Osteoblast (primary cell): ENCODE measurements at regions not wholly inside any gene's neighbourhood (a gene's known extent, or its start where the extent isn't known, plus 50 kb on each side); places are given as distances from the start of the nearest gene placed in this dataset.

Experiments
- DNase-seq: peaks from one replicate; pipeline ENCODE4 v3.0.0; 2011; ENCODE audit warnings: low spot score, mixed read lengths; ENCODE audit not compliant: insufficient read length; ENCODE audit errors: missing footprints
- H2AFZ ChIP-seq: 2 replicates; pipeline ENCODE4 v1.6.0; 2011; ENCODE audit warnings: mild to moderate bottlenecking, low read length
- H3K27ac ChIP-seq: 2 replicates; pipeline ENCODE4 v1.5.1; 2011; ENCODE audit warnings: mild to moderate bottlenecking, low read depth, low read length, moderate library complexity
- H3K27me3 ChIP-seq: 2 replicates; pipeline ENCODE4 v1.6.0; 2012; ENCODE audit warnings: mild to moderate bottlenecking, control low read depth, inconsistent platforms, low read length, moderate library complexity; ENCODE audit not compliant: insufficient read depth
- H3K36me3 ChIP-seq: 2 replicates; pipeline ENCODE4 v1.5.1; 2011; ENCODE audit warnings: mild to moderate bottlenecking, low read length, control low read depth, moderate library complexity; ENCODE audit not compliant: insufficient read depth
- H3K4me1 ChIP-seq: 2 replicates; pipeline ENCODE4 v1.5.1; 2011; ENCODE audit warnings: mild to moderate bottlenecking, low read length, control low read depth, moderate library complexity; ENCODE audit not compliant: insufficient read depth
- H3K4me2 ChIP-seq: 2 replicates; pipeline ENCODE4 v1.6.0; 2011; ENCODE audit warnings: mild to moderate bottlenecking, low read length; ENCODE audit not compliant: insufficient read depth
- H3K4me3 ChIP-seq: fragments of 200-600 bp; sonication (generic); 3 replicates; pipeline ENCODE4 v1.5.1; 2012; ENCODE audit warnings: mild to moderate bottlenecking, low read length, inconsistent platforms; ENCODE audit not compliant: insufficient read depth
- H3K79me2 ChIP-seq: 2 replicates; pipeline ENCODE4 v1.6.0; 2012; ENCODE audit warnings: mild to moderate bottlenecking, low read length, control low read depth, inconsistent platforms; ENCODE audit not compliant: insufficient read depth
- H3K9me3 ChIP-seq: 2 replicates; pipeline ENCODE4 v1.5.1; 2011; ENCODE audit warnings: low read depth, low read length, control low read depth
- H4K20me1 ChIP-seq: 2 replicates; pipeline ENCODE4 v1.6.0; 2012; ENCODE audit warnings: mild to moderate bottlenecking, low read length, control low read depth; ENCODE audit not compliant: insufficient read depth
- TF ChIP-seq, protein P1 (sequence below): IDR thresholded peaks from 2 replicates; pipeline ENCODE4 v1.5.1; 2011; ENCODE audit warnings: mild to moderate bottlenecking, low read depth, low read length, moderate library complexity; ENCODE audit errors: extremely low read depth

DNA sequence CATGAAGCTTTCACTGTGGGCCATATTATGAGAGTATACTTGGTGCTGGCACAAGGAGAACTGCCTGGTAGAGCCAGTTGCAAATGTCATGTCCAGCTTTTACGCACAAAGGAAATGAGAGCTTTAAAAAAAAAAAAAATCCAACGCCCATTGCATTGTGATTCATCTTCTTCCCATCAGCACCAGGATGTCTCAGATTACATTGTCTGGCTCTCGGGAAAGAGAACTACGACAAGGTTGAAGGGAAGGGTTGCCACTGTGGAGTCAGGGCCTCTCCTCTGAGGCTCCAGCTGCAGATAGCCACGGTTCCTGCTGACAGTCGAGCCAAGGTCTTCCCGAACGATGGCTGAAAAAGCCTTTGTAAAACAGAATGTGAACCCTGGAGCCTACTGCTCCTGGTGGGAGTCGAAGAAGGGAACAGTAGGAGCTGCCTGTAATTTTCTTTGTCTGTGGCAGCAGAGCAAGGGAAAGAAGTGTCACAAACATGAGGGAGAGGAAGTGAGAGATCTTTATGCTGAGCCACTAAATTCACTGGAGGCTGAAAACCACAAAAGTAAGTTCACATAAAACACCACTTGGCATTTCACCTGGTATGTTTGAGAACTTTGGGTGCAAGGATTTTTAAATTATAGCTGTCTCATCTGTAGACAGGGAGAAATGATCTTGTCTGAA, 704.7 kb downstream of the DIAPH3 start:
- Histone ChIP-seq H3K4me2 (peak overlapping the region; percentile 37), H3K27ac (peak overlapping the region; percentile 24), H2AFZ (peak overlapping the region; percentile 78), H4K20me1 (no peaks in the 10 kb centered on the region), H3K79me2 (no peaks in the 10 kb centered on the region), H3K4me1 (peaks cover 3% of the 10 kb centered on the region), H3K9me3 (no peaks in the 10 kb centered on the region), H3K36me3 (no peaks in the 10 kb centered on the region), H3K27me3 (no peaks in the 10 kb centered on the region), H3K4me3 (no peak overlapping the region)
- peak; percentile 63 for DNase-seq
- TF ChIP-seq, protein P1, sequence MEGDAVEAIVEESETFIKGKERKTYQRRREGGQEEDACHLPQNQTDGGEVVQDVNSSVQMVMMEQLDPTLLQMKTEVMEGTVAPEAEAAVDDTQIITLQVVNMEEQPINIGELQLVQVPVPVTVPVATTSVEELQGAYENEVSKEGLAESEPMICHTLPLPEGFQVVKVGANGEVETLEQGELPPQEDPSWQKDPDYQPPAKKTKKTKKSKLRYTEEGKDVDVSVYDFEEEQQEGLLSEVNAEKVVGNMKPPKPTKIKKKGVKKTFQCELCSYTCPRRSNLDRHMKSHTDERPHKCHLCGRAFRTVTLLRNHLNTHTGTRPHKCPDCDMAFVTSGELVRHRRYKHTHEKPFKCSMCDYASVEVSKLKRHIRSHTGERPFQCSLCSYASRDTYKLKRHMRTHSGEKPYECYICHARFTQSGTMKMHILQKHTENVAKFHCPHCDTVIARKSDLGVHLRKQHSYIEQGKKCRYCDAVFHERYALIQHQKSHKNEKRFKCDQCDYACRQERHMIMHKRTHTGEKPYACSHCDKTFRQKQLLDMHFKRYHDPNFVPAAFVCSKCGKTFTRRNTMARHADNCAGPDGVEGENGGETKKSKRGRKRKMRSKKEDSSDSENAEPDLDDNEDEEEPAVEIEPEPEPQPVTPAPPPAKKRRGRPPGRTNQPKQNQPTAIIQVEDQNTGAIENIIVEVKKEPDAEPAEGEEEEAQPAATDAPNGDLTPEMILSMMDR: no peak

DNA sequence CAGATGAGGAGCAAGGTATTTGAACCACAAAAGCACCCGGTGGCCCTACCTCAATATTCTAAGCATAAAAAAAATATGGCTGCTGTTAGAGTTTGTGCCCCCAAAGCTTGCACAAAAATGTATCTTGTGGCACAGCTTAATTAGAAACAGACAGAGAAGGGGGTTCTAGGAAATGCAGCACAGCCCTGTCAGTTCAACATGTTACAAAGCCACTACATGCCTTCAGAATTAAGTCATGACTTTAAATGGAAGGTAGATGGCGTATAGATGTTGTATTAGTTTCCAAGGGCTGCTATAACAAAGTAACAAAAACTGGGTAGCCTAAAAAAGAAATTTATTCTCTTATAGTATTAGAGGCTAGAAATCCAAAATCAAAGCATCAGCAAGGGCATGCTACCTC, 703.8 kb downstream of the DIAPH3 start:
- no peaks in the 10 kb centered on the region for H3K79me2 ChIP-seq
- no peak overlapping the region for H3K4me3 ChIP-seq
- H3K36me3 ChIP-seq: no peaks in the 10 kb centered on the region
- H3K9me3 ChIP-seq: no peaks in the 10 kb centered on the region
- no peaks in the 10 kb centered on the region for H3K27me3 ChIP-seq
- no peak overlapping the region for H3K4me2 ChIP-seq
- no peak overlapping the region for H3K27ac ChIP-seq
- peaks cover 3% of the 10 kb centered on the region for H3K4me1 ChIP-seq
- H2AFZ ChIP-seq: no peak overlapping the region
- no peak for DNase-seq
- no peaks in the 10 kb centered on the region for H4K20me1 ChIP-seq
- TF ChIP-seq, protein P1: no peak

DNA sequence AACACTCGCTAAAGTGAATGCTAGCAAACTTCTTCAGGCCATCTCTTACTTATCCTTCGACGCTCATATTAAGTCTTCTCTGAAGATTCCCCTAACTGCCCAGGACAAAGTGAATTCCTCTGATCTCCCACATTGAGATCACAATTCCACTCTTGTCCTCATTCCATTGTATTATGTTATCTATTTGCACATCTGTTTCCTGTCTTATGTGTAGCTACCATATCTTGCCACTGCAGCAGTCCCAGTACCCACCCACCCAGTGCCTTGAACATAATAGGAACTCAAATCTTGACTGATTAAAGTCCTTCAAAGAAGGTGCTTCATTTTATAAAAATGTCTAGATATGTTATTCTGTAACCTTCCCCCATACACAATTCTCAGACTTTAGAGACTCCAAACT, 702.3 kb downstream of the DIAPH3 start:
- no peaks in the 10 kb centered on the region for H4K20me1 ChIP-seq

DNA sequence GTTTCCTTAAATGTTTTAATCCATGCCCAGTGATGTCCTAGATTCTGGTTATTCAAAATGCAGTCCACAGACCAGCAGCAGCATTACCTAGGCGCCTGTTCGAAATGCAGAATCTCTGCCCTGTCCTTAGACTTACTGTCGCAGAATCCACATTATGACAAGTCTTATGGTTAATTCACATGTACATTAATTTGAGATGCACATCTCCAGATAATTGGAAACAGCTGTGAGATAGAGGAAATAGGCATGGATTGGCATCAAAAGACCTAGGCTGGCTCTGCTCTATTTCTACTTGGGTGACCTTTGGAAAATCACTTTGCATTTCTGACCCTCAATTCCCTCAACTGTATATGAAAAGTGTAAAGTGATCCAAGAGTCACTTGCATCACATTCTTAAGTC, 700.7 kb downstream of the DIAPH3 start:
- Histone ChIP-seq H3K4me2 (no peak overlapping the region), H3K27ac (no peak overlapping the region), H3K79me2 (no peaks in the 10 kb centered on the region), H4K20me1 (no peaks in the 10 kb centered on the region), H3K4me3 (no peak overlapping the region), H3K4me1 (peaks cover 3% of the 10 kb centered on the region), H3K9me3 (no peaks in the 10 kb centered on the region), H3K36me3 (no peaks in the 10 kb centered on the region), H3K27me3 (no peaks in the 10 kb centered on the region), H2AFZ (no peak overlapping the region)
- DNase-seq: no peak
- TF ChIP-seq, protein P1: no peak

More for the DNA sequence above, 702.3 kb downstream of the DIAPH3 start:
- peaks cover 3% of the 10 kb centered on the region for H3K4me1 ChIP-seq
- no peak overlapping the region for H3K4me3 ChIP-seq
- TF ChIP-seq, protein P1: no peak
- no peaks in the 10 kb centered on the region for H3K27me3 ChIP-seq
- H2AFZ ChIP-seq: no peak overlapping the region
- no peaks in the 10 kb centered on the region for H3K79me2 ChIP-seq
- H3K9me3 ChIP-seq: no peaks in the 10 kb centered on the region
- H3K4me2 ChIP-seq: no peak overlapping the region
- H3K36me3 ChIP-seq: no peaks in the 10 kb centered on the region
- DNase-seq: no peak
- no peak overlapping the region for H3K27ac ChIP-seq
